Fibroblast of lung (primary cell): ENCODE measurements at regions not wholly inside any gene's neighbourhood (a gene's known extent, or its start where the extent isn't known, plus 50 kb on each side); places are given as distances from the start of the nearest gene placed in this dataset.
A peak's percentile ranks its signal among the peaks of the same experiment; 100 is the strongest.

Experiments used
- DNase-seq, 2 donors: peaks; one replicate each; pipeline versions ENCODE4 v3.0.0 to v3.0.0-alpha.2; 2010; ENCODE audit warnings: low read depth in 2 of 2
- H2AFZ ChIP-seq: 2 replicates; pipeline ENCODE4 v1.5.1; 2012; ENCODE audit warnings: low read length, control low read depth, inconsistent platforms
- H3K27ac ChIP-seq: 2 replicates; pipeline ENCODE4 v1.5.1; 2011; ENCODE audit warnings: low read length, control low read depth; ENCODE audit not compliant: insufficient read depth
- H3K27me3 ChIP-seq: 2 replicates; pipeline ENCODE4 v1.5.1; 2011; ENCODE audit warnings: mild to moderate bottlenecking, low read length; ENCODE audit not compliant: control insufficient read depth, insufficient read depth
- H3K36me3 ChIP-seq: 2 replicates; pipeline ENCODE4 v1.5.1; 2011; ENCODE audit warnings: low read length; ENCODE audit not compliant: control insufficient read depth, insufficient read depth
- H3K4me1 ChIP-seq: 2 replicates; pipeline ENCODE4 v1.5.1; 2011; ENCODE audit warnings: low read length; ENCODE audit not compliant: control insufficient read depth, insufficient read depth; ENCODE audit errors: extremely low read depth
- H3K4me2 ChIP-seq: 2 replicates; pipeline ENCODE4 v1.5.1; 2011; ENCODE audit warnings: low read length, control low read depth; ENCODE audit not compliant: insufficient read depth; ENCODE audit errors: extremely low read depth
- H3K4me3 ChIP-seq, 4 experiments: fragments of 200-600 bp in 1 of 4; sonication (generic) in 1 of 4; replicated peaks in 1 of 4; 2 replicates each; pipeline ENCODE4 v1.5.1; 2011 to 2016; ENCODE audit warnings: low read length in 4 of 4, low read depth in 3 of 4, mild to moderate bottlenecking in 3 of 4, control low read depth in 2 of 4, inconsistent platforms in 1 of 4, mixed read lengths in 1 of 4; ENCODE audit not compliant: insufficient read depth in 1 of 4; ENCODE audit errors: control extremely low read depth in 1 of 4
- H3K79me2 ChIP-seq: 2 replicates; pipeline ENCODE4 v1.5.1; 2012; ENCODE audit warnings: mild to moderate bottlenecking, low read length, inconsistent platforms; ENCODE audit not compliant: control insufficient read depth, insufficient read depth
- H3K9ac ChIP-seq: 2 replicates; pipeline ENCODE4 v1.5.1; 2011; ENCODE audit warnings: mild to moderate bottlenecking, low read length, control low read depth; ENCODE audit not compliant: insufficient read depth
- H3K9me3 ChIP-seq: 2 replicates; pipeline ENCODE4 v1.5.1; 2012; ENCODE audit warnings: low read depth, low read length; ENCODE audit not compliant: control insufficient read depth, insufficient read depth
- H4K20me1 ChIP-seq: 2 replicates; pipeline ENCODE4 v1.5.1; 2011; ENCODE audit warnings: low read length; ENCODE audit not compliant: control insufficient read depth, insufficient read depth; ENCODE audit errors: extremely low read depth
- EZH2 ChIP-seq: IDR thresholded peaks from 2 replicates; pipeline ENCODE4 v1.5.1; 2012; ENCODE audit warnings: low read length, control low read depth, mild to moderate bottlenecking; ENCODE audit errors: missing control alignments
- TF ChIP-seq, protein P1 (sequence below), 2 donors: IDR thresholded peaks in 1 of 2; conservative IDR thresholded peaks in 1 of 2; 1 replicate in 1 of 2; 2 replicates in 1 of 2; pipeline ENCODE4 v1.5.1; 2011 to 2012; ENCODE audit warnings: low read length in 2 of 2, control low read depth in 1 of 2, inconsistent platforms in 1 of 2, low read depth in 1 of 2, mild to moderate bottlenecking in 1 of 2

DNA sequence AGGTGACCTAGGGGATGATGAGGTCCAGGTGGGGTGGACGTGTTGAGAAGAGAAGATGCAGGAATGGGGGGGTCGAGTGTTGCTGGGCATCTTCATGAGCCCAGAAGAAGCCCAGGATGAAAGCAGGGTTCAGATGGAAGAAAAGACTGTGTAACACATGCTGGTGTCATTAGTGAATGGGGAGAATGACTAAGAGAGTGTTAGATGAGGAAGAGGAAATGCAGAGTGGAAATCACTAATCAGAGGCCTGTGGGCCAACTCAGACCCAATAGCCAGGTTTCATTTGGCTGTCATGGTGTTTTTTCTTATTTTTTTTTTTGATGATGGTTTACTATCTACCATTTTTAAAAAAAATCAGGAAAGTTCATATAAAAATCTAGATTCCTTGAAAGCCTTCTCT lies 180.8 kb upstream of the CAMK1G start:
- TF ChIP-seq, protein P1, sequence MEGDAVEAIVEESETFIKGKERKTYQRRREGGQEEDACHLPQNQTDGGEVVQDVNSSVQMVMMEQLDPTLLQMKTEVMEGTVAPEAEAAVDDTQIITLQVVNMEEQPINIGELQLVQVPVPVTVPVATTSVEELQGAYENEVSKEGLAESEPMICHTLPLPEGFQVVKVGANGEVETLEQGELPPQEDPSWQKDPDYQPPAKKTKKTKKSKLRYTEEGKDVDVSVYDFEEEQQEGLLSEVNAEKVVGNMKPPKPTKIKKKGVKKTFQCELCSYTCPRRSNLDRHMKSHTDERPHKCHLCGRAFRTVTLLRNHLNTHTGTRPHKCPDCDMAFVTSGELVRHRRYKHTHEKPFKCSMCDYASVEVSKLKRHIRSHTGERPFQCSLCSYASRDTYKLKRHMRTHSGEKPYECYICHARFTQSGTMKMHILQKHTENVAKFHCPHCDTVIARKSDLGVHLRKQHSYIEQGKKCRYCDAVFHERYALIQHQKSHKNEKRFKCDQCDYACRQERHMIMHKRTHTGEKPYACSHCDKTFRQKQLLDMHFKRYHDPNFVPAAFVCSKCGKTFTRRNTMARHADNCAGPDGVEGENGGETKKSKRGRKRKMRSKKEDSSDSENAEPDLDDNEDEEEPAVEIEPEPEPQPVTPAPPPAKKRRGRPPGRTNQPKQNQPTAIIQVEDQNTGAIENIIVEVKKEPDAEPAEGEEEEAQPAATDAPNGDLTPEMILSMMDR (conservative IDR thresholded peaks at IDR 0.05 in 1 of 2, IDR thresholded peaks at IDR 0.05 in 1 of 2; ENCODE audit: low read depth in 1 of 2, low read length in 2 of 2): no peak
- no peak for TF ChIP-seq EZH2
- Histone ChIP-seq H3K4me1 (peaks cover 13% of the 10 kb centered on the region), H3K27ac (no peak overlapping the region), H2AFZ (no peak overlapping the region), H3K9ac (no peak overlapping the region), H3K36me3 (no peaks in the 10 kb centered on the region), H3K27me3 (no peaks in the 10 kb centered on the region), H3K4me3 (no peak overlapping the region), H3K4me2 (no peak overlapping the region), H3K79me2 (no peaks in the 10 kb centered on the region), H3K9me3 (no peaks in the 10 kb centered on the region), H4K20me1 (no peaks in the 10 kb centered on the region)
- DNase-seq: no peak

DNA sequence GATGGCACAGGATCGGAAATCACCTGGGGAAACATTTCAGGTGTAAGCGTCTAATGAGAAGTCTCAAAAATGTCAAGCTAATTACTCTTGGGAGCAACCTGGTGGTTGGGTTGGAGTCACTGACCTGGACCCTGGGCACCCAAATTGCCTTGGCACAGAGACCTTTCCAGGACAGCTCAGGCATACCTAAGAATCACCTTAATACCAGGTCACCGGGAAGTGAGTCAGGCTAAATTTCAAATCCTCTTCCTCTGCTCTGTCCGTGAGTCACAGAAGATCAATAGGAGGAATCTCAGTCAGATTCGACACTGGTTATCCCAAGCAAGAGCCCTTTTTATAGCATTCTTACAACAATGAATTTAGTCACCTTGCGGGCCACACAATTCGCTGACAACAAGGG lies 179.6 kb upstream of the CAMK1G start:
- Histone ChIP-seq H3K9ac (no peak overlapping the region), H3K9me3 (no peaks in the 10 kb centered on the region), H3K4me1 (peaks cover 9% of the 10 kb centered on the region), H3K4me3 (no peak overlapping the region), H3K36me3 (no peaks in the 10 kb centered on the region), H3K79me2 (no peaks in the 10 kb centered on the region), H3K4me2 (no peak overlapping the region), H3K27ac (no peak overlapping the region), H3K27me3 (no peaks in the 10 kb centered on the region), H2AFZ (no peak overlapping the region), H4K20me1 (no peaks in the 10 kb centered on the region)
- DNase-seq: no peak
- TF ChIP-seq, protein P1 (conservative IDR thresholded peaks at IDR 0.05 in 1 of 2, IDR thresholded peaks at IDR 0.05 in 1 of 2; ENCODE audit: low read depth in 1 of 2, low read length in 2 of 2): no peak
- TF ChIP-seq EZH2: no peak

DNA sequence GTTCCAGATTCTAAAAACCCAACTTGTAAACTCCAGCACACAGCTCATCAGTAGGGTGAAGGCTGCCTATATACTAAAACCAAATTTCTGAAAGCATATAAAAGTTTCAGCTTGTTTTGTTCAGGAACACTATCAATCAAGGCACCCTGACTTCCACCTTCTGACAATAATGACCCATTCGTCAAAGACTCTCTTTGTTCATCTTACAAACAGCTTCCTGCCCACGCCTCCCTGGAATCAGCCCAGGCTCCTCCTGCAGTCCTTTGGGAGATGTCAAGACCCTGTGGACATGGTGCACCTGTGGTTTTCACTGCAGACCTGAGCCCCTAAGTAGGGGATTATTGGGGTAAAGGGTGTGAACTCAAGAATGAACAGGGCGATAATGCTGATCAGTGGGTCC lies 178.9 kb upstream of the CAMK1G start:
- Histone ChIP-seq H3K4me3 (no peak overlapping the region), H2AFZ (no peak overlapping the region), H3K9ac (no peak overlapping the region), H4K20me1 (no peaks in the 10 kb centered on the region), H3K36me3 (no peaks in the 10 kb centered on the region), H3K79me2 (no peaks in the 10 kb centered on the region), H3K27ac (no peak overlapping the region), H3K4me1 (peaks cover 4% of the 10 kb centered on the region), H3K9me3 (no peaks in the 10 kb centered on the region), H3K27me3 (no peaks in the 10 kb centered on the region), H3K4me2 (no peak overlapping the region)
- DNase-seq: peak in 1 of 2 donors; percentile 71
- TF ChIP-seq, protein P1 (conservative IDR thresholded peaks at IDR 0.05 in 1 of 2, IDR thresholded peaks at IDR 0.05 in 1 of 2; ENCODE audit: low read depth in 1 of 2, low read length in 2 of 2): no peak
- no peak for TF ChIP-seq EZH2
